HG02943 (cell line): ENCODE measurements at regions not wholly inside any gene's neighbourhood (a gene's known extent, or its start where the extent isn't known, plus 50 kb on each side); places are given as distances from the start of the nearest gene placed in this dataset.

Experiments used
- ATAC-seq: cut with Tn5 transposase; IDR thresholded peaks from one replicate; pipeline ENCODE4 v1.9.1; 2021; ENCODE audit warnings: mild to moderate bottlenecking, low read depth, moderate library complexity; ENCODE audit not compliant: unreplicated experiment

- ATAC-seq, result no peak
These were observed 109.4 kb upstream of the GRIK2 start for GRCh38 chr6:101284131-101284530.

- ATAC-seq, result no peak
These were observed 107.4 kb upstream of the GRIK2 start for GRCh38 chr6:101286146-101286545.

- ATAC-seq, result no peak
These were observed 103.2 kb upstream of the GRIK2 start for GRCh38 chr6:101290346-101290745.

- ATAC-seq, result no peak
These were observed 99.4 kb upstream of the GRIK2 start for GRCh38 chr6:101294051-101294638.

- ATAC-seq, result no peak
These were observed 98.8 kb upstream of the GRIK2 start for GRCh38 chr6:101294676-101295075.

- no peak for ATAC-seq
These were observed 97.1 kb upstream of the GRIK2 start for GRCh38 chr6:101296169-101296960.

- ATAC-seq, result no peak
These were observed 90.9 kb upstream of the GRIK2 start for GRCh38 chr6:101302593-101302992.

GRCh38 chr6:101303495-101303894 is 90.0 kb upstream of the GRIK2 start:
- no peak for ATAC-seq

GRCh38 chr6:101312652-101313051 is 80.9 kb upstream of the GRIK2 start:
- no peak for ATAC-seq

- no peak for ATAC-seq
These were observed 70.6 kb upstream of the GRIK2 start for GRCh38 chr6:101322921-101323320.

GRCh38 chr6:101326411-101326810 is 67.1 kb upstream of the GRIK2 start:
- no peak for ATAC-seq

- ATAC-seq, result no peak
These were observed 51.6 kb upstream of the GRIK2 start for GRCh38 chr6:101341926-101342325.
